Middle frontal gyrus (tissue), 1 donor: ENCODE measurements at regions not wholly inside any gene's neighbourhood (a gene's known extent, or its start where the extent isn't known, plus 50 kb on each side); places are given as distances from the start of the nearest gene placed in this dataset.

ENCODE experiments used
- DNase-seq: peaks from one replicate; pipeline ENCODE4 v3.0.0-alpha.2; 2015; ENCODE audit warnings: low spot score; ENCODE audit errors: extremely low spot score

DNA sequence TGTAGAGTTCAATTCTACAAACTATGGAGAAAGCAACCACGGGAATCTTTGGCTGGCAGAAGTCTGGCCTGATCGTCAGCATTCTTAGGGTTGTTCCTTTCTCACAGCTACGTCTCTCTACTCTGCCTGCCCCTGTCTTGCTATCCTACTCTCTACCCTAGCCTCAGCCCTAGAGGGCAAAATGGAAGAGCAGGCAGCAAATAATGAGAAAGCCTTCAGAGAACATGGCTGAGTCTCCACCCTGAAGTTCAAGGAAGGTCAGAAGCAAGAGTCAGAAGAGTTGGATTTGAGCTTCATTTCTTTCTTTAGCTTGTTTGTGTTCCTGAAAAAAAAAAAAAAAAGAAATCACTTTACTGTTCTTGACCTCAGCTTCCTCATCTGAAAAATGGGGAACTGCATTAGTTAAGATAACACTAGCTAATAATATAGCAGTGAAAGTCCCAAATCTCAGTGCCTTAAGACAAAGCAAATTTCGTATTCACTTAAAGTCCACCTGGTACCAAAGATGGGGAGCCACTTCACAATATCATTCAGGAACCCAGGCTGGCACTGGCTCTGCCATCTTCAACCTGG is 50.2 kb upstream of the CCND2 start:
- DNase-seq, result no peak

DNA sequence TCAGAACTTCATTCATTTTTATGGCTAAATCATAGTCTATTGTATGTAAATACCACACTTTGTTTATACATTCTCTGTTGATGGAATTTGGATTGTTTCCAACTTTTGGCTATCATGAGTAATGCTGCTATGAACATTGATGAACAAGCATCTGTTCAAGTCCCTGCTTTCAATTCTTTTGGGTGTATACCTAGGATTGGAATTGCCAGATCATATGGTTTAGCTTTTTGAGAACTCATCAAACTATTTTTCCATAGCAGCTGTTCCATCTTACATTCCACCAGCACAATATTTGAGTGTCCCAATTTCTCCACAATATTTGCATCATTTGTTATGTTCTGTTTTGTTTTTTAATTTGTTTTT is 52.3 kb upstream of the CCND2 start:
- DNase-seq, result no peak

DNA sequence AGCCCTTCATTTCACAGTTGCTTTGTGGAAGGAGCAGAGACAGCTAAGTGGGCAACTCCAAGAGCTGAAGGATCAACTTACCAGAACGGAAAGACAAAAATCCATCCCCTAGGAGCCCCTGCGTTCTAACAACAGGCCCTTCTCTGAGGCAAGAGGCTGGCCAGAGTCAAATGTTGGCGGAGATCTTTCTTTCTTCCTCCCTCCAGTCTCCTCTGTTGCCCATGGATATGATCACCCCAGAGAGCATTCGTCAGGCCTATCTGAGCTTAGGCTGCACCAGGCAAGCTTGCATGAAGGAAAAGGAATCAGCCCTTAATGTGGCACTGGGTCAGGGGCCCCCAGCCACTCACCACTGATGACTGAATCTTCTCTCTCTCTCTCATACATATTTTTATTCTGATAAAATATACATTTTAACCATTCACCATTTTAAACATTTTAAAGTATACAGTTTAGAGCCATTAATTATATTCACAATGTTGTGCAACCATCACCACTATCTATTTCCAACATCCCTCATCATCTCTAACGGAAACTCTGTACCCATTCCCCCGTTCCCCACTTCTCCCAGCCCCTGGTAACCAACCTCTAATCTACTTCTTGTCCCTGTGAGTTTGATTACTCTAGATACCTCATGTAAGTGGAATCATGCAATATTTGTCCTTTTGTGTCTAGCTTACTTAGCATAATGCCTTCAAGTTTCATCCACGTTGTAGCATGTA is 52.9 kb upstream of the CCND2 start:
- DNase-seq, result no peak

DNA sequence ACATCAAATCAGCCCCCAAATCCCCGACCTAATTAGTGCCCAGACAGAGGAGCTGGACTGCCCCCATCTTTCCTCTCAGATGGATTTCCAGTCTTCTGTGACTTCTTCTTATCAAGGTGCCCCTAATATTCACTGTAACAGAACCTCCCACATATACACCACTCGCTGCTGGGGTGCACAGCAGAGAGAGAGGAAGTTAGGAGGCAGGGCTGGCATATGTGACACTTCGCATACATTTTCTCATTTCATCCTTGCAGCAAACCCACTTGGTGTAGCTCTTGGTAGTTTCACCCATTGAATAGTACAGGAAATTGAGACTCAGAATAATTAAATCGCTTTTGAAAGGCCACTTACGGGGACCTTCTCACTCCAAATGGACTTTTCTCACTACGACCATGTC is 56.5 kb upstream of the CCND2 start:
- no peak for DNase-seq

DNA sequence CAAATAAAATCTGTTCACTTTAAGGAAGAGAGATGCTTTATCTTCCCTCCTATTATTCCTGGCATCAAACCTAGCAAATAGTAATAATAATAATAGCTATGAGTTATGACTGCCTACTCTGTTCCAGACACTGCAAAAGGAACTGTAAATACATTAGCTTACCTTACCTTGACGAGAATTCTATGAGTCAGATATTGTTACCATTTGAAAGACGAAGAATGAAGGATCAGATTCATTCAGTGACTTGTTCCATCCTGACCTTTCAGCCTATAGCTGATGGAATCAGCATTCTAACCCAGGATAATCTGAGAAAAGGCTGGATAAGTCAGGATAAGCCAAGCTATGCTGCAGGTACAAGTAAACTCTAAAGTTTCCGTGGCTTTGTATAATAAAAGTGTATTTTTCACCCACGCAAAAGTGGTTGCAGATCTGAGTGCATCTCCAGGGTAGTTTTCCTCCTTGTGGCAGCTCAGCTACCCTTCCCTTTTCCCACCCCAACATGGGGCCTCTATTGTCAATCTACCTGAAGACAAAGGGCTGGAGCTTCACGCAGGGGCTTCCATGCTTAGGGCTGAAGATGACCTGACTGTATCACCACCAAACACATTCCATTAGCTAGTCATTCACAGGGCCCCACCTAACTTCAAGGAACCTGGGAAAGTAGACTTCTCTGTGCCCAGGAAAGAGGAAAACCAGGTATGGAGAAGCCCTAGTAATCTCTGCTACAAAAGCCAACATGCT is 57.2 kb upstream of the CCND2 start:
- no peak for DNase-seq

DNA sequence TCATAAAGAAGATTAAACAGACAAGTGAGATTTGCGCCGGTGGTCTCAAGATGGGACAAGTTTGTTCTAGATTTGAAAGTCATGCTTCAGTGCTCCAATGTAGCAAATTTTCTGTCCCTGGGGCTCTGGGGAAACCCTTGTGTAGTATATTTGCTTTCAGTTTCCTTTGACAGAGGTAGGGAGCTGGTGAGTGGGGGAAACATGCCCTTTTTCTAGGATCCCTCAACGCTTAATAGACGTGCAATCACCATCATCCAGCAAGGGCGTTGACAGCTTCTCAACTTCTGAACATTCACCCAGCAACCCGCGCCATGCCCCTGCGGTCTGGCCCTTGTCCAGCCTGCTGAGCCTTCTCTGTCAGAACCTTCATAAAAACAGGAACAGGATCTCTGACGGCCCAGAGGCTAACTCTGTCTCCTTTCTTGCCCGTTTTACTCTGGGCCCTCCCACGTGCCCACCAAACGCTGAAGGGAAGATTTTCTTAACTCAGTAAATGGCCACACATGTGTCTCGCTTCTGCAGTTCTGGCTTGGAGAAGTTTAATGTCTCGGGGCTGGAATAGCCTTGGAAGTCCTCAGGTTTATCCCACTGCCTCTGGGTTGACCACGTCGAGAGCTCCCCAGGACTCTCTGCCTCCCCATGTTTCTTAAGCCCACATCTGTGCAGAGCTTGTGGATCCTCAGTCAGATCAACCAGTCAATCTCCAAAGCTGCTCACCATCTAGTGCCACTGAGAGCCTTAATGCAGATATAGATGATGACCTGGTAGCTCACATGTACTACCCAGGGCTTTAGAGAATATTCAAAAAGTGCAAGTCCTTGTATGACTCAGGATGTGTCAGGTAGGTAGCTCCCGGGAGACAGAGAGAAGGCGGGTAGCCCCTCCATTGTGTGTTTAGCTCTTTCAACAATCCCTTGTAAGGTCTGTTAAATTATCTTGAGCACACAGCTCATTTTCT is 58.1 kb upstream of the CCND2 start:
- DNase-seq, result no peak

DNA sequence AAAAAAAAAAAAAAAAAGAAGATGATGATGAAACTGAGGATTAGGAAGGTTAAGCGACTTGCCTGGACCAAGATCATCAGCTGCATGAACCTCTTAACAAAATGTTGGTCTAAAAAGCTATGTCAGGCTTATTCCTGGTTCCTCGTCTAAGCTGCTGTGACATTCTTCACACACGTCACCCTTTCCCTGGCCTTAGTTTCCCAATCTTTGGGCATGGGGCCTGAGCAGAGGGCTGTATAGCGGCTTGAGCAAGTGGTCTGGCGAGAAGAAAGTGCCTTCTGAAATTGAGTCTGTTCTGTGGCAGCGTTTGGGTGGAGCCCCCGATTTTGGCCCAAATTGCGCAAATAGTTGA is 58.7 kb upstream of the CCND2 start:
- DNase-seq, result no peak

DNA sequence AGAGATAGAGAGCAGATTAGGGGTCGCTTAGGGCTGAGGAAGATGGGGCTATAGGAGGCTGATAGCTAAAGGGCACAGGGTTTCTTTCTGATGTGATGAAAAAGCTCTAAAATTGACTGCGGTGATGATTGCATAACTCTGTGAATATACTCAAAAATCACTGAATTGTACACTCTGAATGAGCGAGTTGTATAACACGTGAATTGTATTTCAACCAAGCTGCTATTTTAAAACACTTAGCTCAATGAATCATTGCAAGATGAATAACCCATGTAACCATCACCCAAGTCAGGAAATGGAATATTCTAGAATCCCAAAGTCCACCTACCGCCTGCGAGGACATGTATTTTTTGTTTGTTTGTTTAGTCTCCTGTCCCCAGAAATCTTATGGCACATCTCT is 60.1 kb upstream of the CCND2 start:
- no peak for DNase-seq

DNA sequence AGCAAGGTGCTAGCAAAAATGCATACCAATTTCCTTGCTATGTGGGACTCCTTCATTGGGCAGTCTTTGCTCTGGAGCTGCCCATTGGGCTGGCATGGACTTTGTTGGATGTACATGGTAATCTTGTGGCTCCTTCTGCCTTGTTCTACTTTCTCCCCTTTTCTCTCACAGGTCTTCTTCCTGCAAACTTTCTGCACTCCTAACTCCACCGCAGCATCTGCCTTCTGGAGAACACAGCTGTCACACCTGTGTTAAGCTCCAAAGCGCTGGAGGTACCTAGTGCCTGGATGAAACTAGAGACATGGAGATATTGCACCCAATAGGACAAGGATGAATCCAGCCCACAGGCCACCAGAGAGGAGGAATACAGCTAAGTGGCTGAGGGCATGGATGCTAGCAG is 60.7 kb upstream of the CCND2 start:
- no peak for DNase-seq

DNA sequence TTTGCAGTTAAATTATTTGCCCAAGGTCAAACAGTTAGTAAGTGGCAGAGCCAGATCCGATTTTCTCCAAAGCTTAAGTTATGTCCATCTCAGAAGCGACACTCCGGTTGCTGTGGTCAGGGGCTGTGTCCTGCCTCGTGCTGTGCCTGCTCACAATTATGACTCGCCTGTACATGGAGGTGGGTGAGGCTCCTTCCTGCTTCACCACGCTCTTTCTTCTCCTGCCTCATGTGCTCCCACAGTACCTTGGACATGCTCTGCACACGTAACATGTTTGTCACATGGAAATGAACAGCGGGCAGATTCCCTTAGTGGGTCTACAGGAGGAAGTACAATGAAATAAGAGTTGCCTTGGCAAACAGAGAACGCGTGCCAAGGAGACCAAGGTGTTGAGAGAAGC is 62.2 kb upstream of the CCND2 start:
- no peak for DNase-seq

DNA sequence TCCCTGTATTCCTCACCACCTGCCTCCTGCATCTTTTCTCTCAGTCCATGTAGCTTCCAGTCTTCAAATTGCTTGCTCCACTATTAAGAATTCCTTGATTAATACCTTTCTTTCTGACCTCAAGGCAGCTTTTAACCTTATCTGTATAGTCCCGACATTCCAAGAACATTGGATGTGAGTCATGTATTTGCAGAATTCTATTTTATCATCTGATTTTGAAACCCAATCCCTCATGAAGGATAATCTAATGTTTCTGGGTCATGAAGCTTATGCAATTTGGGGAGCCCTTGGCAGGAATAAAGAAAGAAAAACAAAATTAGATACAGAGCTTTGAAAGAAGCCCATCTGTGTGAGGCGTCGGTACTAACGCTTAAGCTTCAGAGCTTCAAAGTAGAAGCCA is 63.4 kb upstream of the CCND2 start:
- no peak for DNase-seq

DNA sequence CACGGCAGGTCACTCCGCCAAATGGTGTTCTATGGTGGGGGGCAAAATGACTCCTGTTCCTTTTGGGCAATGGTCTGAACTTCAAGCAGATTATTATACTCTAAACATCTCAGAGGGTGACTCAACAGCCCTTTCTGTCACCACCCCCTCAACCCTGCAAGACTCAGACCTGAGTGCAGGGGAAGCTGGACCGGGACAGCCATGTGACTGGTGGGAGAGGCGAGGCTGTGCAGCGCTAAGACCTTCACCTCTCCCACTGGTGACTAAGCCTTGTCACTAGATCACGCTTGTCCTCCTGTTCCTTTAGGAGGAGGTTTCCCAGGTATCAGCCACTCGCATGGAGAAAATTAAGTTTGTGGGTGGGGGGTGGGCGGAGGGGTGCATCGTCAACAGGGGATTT is 67.1 kb upstream of the CCND2 start:
- DNase-seq, result no peak

DNA sequence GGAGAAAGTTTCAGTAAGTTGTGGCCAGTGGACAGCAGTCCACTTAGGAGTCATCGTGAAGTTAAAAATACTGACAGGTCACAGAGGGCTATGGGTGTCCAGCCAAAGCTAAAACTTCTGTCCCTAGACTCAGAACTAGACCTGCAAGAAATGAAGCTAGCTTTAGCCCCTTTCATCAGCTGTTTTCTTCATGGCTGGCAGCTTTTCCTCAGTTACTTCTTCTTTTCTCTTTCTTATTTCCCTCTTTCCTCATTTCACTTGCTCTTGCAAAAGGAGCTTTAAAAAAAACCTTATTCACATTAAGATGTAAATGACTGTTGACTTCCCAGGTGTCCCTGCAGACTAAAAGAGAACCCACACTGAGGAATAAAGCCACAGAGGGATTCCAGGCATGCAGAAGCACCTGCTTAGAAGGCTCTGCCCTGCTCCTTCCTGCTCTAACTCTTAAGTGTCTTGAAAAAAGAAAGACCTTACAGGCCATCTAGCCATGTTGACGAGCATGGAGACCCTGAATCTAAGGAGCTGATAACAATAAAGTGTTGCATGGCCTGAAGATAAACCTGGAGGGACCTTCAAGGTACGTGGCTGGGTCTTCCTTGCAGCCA is 69.7 kb upstream of the CCND2 start:
- no peak for DNase-seq

DNA sequence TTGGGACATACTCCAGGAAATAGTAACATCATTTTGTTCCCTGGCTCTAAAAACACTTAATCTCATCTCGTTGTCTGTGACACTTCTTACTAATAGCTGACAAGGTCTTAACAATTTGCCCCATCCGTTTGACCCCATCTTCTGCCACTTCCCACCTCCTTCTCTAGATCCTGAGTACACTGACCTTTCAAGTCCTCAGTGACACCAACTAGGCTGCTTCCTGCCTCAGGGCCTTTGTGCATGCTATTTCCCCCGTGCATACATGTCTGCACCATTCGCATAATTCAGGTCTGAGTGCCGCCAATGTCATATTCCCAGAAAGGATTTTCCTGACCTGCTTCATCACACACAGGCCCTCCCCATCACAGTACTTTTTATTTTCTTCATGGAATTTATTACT is 70.6 kb upstream of the CCND2 start:
- no peak for DNase-seq

DNA sequence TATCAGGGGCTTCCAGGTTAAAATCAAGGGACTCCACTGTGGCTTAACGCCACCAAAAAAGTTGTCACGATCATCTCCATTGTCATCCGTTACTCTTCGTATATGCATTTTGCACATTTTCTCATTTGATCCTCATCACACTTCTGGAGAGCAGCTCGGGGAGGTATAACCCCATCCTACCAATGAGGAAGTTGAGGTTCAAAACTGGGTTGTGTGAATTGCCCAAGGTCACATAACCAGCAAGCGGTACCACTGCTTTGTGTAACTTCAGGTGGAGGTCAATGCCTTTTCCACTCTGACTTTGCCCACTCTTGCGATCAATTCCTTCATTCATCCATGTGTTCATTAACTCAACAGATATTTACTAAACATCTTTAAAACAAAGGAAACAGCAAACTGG is 71.1 kb upstream of the CCND2 start:
- no peak for DNase-seq

DNA sequence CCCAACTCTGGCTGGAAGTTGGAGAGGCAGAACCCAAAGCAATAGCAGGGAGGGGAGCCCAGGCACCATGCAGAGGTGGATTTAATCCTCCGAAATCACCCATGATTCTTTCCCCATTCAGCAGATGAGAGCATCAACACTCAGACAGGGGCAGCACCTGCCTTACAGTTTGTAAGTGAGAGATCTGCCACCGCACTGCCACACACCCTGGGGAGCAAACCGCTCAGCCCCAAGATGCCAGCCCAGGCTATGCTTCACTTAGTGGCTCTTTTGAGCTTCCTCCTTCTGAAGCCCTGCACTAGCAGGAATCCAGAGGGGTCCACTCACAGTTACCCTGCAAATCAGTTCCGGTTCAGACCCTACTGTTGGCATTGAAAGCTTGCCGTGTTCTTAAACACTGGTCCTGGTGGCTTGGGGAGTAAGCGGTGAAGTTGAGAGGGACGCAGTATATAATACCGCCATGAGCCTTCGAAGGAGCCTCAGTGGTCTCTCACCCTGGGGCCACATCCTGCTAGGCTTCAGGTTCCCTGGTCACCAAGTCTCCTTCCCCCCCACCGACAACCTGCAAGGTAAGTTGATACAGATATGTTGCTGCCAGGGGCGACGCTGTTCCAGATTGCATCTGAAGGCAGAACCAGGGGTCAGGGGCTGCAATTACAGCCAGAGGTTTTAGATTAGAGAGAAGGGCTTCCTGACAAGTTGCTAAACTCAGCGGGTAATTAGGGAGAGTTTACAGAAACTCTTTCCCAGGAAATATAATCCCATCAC is 72.0 kb upstream of the CCND2 start:
- DNase-seq, result no peak

DNA sequence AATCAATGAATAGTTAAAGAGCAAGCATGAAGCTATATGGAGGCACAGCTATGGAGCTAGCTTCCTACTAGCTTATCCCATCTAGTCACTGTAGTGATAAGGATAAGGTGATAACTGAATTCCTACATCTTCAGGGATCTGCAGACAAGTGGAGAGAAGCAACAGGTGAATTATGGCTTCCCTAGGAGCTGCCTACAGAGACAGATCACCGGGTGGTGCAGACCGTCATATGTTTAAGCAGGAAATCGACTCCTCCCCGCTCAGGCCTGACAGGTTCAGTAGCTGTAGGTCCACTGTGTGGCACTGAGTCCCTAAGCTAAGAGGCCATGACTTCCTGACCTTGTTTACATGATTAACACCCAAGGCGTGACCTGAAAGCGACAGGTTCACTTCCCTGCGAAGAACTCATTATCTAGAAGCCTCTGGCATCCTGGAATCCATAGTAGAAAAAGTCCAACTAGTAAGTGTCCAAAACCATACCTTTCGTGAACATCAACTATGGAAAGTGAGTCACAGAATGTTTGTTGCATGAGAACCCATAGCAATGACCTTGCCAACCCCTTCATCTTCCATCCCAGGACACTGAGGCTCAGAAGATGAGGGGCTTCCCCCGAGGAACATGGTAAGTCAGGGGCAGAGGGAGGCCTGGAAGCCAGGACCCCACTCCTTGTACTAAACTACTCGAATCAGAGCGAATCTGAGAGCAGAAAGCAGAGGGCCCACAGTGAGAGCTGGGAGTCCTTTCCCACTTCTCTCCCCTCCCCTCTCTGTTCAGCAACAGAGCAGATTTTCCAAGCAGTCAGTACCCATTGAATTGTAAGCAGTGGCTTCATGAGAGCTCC is 75.4 kb upstream of the CCND2 start:
- no peak for DNase-seq

DNA sequence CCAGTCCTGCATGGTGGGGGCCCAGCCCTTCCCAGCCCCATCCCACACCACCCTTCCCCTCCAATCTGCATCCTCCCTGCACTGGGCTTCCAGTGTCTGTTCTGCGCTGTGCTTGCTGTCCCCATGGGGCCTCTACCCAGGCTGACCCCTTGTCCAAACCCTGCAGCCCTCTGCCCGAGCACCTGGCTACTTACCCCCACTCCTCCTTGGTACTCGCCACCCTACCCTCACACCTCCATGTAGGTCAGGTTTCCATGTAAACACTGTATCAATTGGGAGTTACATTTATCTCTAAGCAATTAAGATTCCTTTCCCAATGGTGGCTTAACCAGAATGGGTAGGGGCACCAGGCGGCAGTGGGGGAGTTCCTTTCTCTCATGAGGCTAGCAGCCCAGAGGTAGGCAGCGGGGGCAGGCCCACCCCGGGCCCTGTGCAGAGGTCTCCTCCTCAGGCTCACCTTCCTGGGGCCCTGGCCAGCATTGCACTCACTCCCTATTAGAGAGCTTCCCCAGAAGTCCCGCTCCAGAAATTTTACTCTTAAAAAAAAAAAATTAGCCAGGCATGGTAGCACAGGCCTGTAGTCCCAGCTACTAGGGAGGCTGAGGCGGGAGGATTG is 76.6 kb upstream of the CCND2 start:
- DNase-seq, result no peak

DNA sequence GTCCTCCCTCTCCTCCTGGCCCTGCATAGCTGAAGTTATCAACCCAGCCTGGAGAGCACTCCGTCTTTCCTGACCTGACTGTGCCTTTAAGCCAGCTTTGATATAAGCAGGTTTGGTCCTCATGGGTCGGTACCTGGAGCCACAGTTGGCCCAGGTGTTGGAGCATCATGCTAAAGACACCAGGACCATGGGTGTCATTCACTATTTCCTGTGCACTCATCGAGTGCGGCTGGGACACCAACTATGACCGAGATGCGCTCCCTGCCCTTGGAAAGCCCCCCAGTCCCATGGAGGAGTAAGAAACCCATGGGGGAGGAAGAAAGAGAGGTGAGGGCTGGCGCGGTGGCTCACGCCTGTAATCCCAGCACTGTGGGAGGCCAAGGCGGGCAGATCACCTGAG is 78.9 kb upstream of the CCND2 start:
- DNase-seq, result no peak
